Adipocyte (in vitro differentiated cells): ENCODE measurements at regions not wholly inside any gene's neighbourhood (a gene's known extent, or its start where the extent isn't known, plus 50 kb on each side); places are given as distances from the start of the nearest gene placed in this dataset.

Source experiments
- DNase-seq: peaks from one replicate; pipeline ENCODE4 v3.0.0-alpha.2; 2015; ENCODE audit warnings: low read depth
- H3K27me3 ChIP-seq: replicated peaks from 2 replicates; pipeline ENCODE4 v1.7.0; 2013; ENCODE audit warnings: mild to moderate bottlenecking, low read length, moderate library complexity; ENCODE audit not compliant: control insufficient read depth, insufficient read depth
- H3K36me3 ChIP-seq: 2 replicates; pipeline ENCODE4 v1.7.0; 2013; ENCODE audit warnings: low read length, mild to moderate bottlenecking, moderate library complexity; ENCODE audit not compliant: control insufficient read depth, insufficient read depth, severe bottlenecking
- H3K4me1 ChIP-seq: 2 replicates; pipeline ENCODE4 v1.7.0; 2013; ENCODE audit warnings: mild to moderate bottlenecking, low read length, moderate library complexity; ENCODE audit not compliant: control insufficient read depth, insufficient read depth
- H3K4me3 ChIP-seq: 2 replicates; pipeline ENCODE4 v1.7.0; 2013; ENCODE audit warnings: mild to moderate bottlenecking, low read length, moderate library complexity
- H3K9ac ChIP-seq: 2 replicates; pipeline ENCODE4 v1.7.0; 2013; ENCODE audit warnings: mild to moderate bottlenecking, low read length, moderate library complexity
- H3K9me3 ChIP-seq: 2 replicates; pipeline ENCODE4 v1.7.0; 2013; ENCODE audit warnings: mild to moderate bottlenecking, low read length, moderate library complexity; ENCODE audit not compliant: control insufficient read depth

GRCh38 chr18:76265497-76266235, 229.4 kb downstream of the ZNF516 start:
- Histone ChIP-seq H3K36me3 (no peaks in the 10 kb centered on the region), H3K9ac (peak overlapping the region; percentile 87), H3K27me3 (no peaks in the 10 kb centered on the region), H3K9me3 (no peaks in the 10 kb centered on the region), H3K4me1 (peaks cover 18% of the 10 kb centered on the region), H3K4me3 (peak overlapping the region; percentile 80)
- peak; percentile 35 for DNase-seq

GRCh38 chr18:76264876-76265250, 230.2 kb downstream of the ZNF516 start:
- H3K9ac ChIP-seq = peak overlapping the region; percentile 87
- H3K9me3 ChIP-seq = no peaks in the 10 kb centered on the region
- no peak overlapping the region for H3K4me3 ChIP-seq
- peaks cover 18% of the 10 kb centered on the region for H3K4me1 ChIP-seq
- no peaks in the 10 kb centered on the region for H3K36me3 ChIP-seq
- no peaks in the 10 kb centered on the region for H3K27me3 ChIP-seq
- no peak for DNase-seq

GRCh38 chr18:76264198-76264875, 230.7 kb downstream of the ZNF516 start:
- Histone ChIP-seq H3K4me3 (no peak overlapping the region), H3K4me1 (peaks cover 18% of the 10 kb centered on the region), H3K27me3 (no peaks in the 10 kb centered on the region), H3K36me3 (no peaks in the 10 kb centered on the region), H3K9me3 (no peaks in the 10 kb centered on the region), H3K9ac (no peak overlapping the region)
- no peak for DNase-seq

- Histone ChIP-seq H3K4me3 (no peak overlapping the region), H3K9ac (no peak overlapping the region), H3K27me3 (no peaks in the 10 kb centered on the region), H3K9me3 (no peaks in the 10 kb centered on the region), H3K4me1 (peaks cover 18% of the 10 kb centered on the region), H3K36me3 (no peaks in the 10 kb centered on the region)
- DNase-seq = no peak
Measured at GRCh38 chr18:76263046-76264005, 231.7 kb downstream of the ZNF516 start.

GRCh38 chr18:76260941-76261472, 234.0 kb downstream of the ZNF516 start:
- DNase-seq = no peak
- Histone ChIP-seq H3K9ac (no peak overlapping the region), H3K4me1 (peaks cover 13% of the 10 kb centered on the region), H3K36me3 (no peaks in the 10 kb centered on the region), H3K27me3 (no peaks in the 10 kb centered on the region), H3K4me3 (no peak overlapping the region), H3K9me3 (no peaks in the 10 kb centered on the region)

- no peaks in the 10 kb centered on the region for H3K9me3 ChIP-seq
- H3K9ac ChIP-seq = no peak overlapping the region
- DNase-seq = no peak
- peaks cover 4% of the 10 kb centered on the region for H3K27me3 ChIP-seq
- H3K4me3 ChIP-seq = no peak overlapping the region
- no peaks in the 10 kb centered on the region for H3K4me1 ChIP-seq
- H3K36me3 ChIP-seq = no peaks in the 10 kb centered on the region
Measured at GRCh38 chr18:76259711-76260110, 235.3 kb downstream of the ZNF516 start.

GRCh38 chr18:76259096-76259495, 235.9 kb downstream of the ZNF516 start:
- Histone ChIP-seq H3K9me3 (no peaks in the 10 kb centered on the region), H3K4me1 (no peaks in the 10 kb centered on the region), H3K9ac (no peak overlapping the region), H3K27me3 (peaks cover 8% of the 10 kb centered on the region), H3K36me3 (no peaks in the 10 kb centered on the region), H3K4me3 (no peak overlapping the region)
- no peak for DNase-seq

- H3K9ac ChIP-seq = no peak overlapping the region
- H3K4me1 ChIP-seq = no peaks in the 10 kb centered on the region
Measured at GRCh38 chr18:76258209-76258608, 236.8 kb downstream of the ZNF516 start.

DNA sequence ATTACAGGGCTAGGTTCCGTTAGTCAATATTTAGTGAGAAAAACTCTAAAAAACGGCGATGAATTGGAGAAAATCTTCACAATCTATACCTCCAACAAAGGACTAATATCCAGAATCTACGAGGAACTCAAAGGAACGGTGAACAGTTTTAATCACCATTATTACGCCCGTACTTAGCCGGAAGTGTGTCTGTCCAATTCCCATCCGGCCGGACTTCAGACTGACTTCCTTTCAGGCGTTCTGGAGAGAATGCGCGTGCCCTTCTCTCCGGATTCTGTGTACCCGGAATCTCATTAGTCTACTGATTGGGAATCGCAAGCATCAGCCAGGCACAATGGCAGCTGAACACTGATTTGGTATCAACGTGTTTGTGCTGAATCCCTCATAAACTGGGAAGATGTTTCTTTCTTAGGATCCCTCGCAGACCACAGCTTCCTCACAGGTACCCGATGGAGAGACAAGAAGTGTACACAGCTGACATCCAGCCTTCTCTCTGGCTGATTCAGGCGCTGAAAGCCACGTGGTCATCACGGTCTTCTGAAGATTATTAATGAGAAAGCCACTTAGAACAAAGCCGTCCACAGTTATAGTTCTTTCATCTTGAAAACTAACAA, 239.9 kb downstream of the ZNF516 start:
- H3K4me1 ChIP-seq = no peaks in the 10 kb centered on the region
- H3K9ac ChIP-seq = no peak overlapping the region
- no peaks in the 10 kb centered on the region for H3K9me3 ChIP-seq
- DNase-seq = no peak
- H3K27me3 ChIP-seq = peaks cover 9% of the 10 kb centered on the region
- H3K4me3 ChIP-seq = no peak overlapping the region
- H3K36me3 ChIP-seq = no peaks in the 10 kb centered on the region

More at GRCh38 chr18:76258209-76258608, 236.8 kb downstream of the ZNF516 start:
- DNase-seq = no peak
- H3K36me3 ChIP-seq = no peaks in the 10 kb centered on the region
- H3K9me3 ChIP-seq = no peaks in the 10 kb centered on the region
- H3K27me3 ChIP-seq = peaks cover 9% of the 10 kb centered on the region
- H3K4me3 ChIP-seq = no peak overlapping the region

- no peaks in the 10 kb centered on the region for H3K36me3 ChIP-seq
- peaks cover 9% of the 10 kb centered on the region for H3K27me3 ChIP-seq
- no peak for DNase-seq
- no peaks in the 10 kb centered on the region for H3K4me1 ChIP-seq
- H3K9me3 ChIP-seq = no peaks in the 10 kb centered on the region
- H3K9ac ChIP-seq = no peak overlapping the region
- H3K4me3 ChIP-seq = no peak overlapping the region
Measured at GRCh38 chr18:76252880-76253279, 242.2 kb downstream of the ZNF516 start.
